NCI-H524 (cell line): ENCODE measurements at regions not wholly inside any gene's neighbourhood (a gene's known extent, or its start where the extent isn't known, plus 50 kb on each side); places are given as distances from the start of the nearest gene placed in this dataset.

Experiments used
- DNase-seq, 2 experiments: peaks; one replicate each; lab custom pipeline; 2025; lab: John Stamatoyannopoulos, UW

GRCh38 chr15:69891070-69891536 lies 206.6 kb downstream of the TLE3 start:
- DNase-seq: no peak

- DNase-seq: no peak
Observed at GRCh38 chr15:69891606-69892005, 206.1 kb downstream of the TLE3 start.

- DNase-seq: no peak
Observed at GRCh38 chr15:69892351-69892750, 205.4 kb downstream of the TLE3 start.

GRCh38 chr15:69893086-69893485 lies 204.6 kb downstream of the TLE3 start:
- DNase-seq: no peak

GRCh38 chr15:69893863-69894262 lies 203.9 kb downstream of the TLE3 start:
- DNase-seq: peak in 1 of 2 experiments; percentile 22

- no peak for DNase-seq
Observed at GRCh38 chr15:69895202-69895601, 202.5 kb downstream of the TLE3 start.

- no peak for DNase-seq
Observed at GRCh38 chr15:69896606-69897005, 201.1 kb downstream of the TLE3 start.

GRCh38 chr15:69897061-69897460 lies 200.7 kb downstream of the TLE3 start:
- DNase-seq: no peak

GRCh38 chr15:69897471-69898237 lies 200.1 kb downstream of the TLE3 start:
- peak in 1 of 2 experiments; percentile 66 for DNase-seq

GRCh38 chr15:69898243-69898642 lies 199.5 kb downstream of the TLE3 start:
- no peak for DNase-seq

- peak in 1 of 2 experiments; percentile 36 for DNase-seq
Observed at GRCh38 chr15:69902414-69903062, 195.2 kb downstream of the TLE3 start.

GRCh38 chr15:69903470-69904469 lies 193.9 kb downstream of the TLE3 start:
- DNase-seq: no peak

GRCh38 chr15:69906256-69907185 lies 191.2 kb downstream of the TLE3 start:
- no peak for DNase-seq

GRCh38 chr15:69908060-69908459 lies 189.7 kb downstream of the TLE3 start:
- no peak for DNase-seq

GRCh38 chr15:69908590-69909420 lies 188.9 kb downstream of the TLE3 start:
- DNase-seq: no peak

- DNase-seq: no peak
Observed at GRCh38 chr15:69909719-69910444, 187.8 kb downstream of the TLE3 start.

GRCh38 chr15:69910514-69910913 lies 187.2 kb downstream of the TLE3 start:
- no peak for DNase-seq

GRCh38 chr15:69912116-69912515 lies 185.6 kb downstream of the TLE3 start:
- DNase-seq: no peak

- DNase-seq: no peak
Observed at GRCh38 chr15:69914040-69914439, 183.7 kb downstream of the TLE3 start.
